ENCODE measurements at regions not wholly inside any gene's neighbourhood (a gene's known extent, or its start where the extent isn't known, plus 50 kb on each side); places are given as distances from the start of the nearest gene placed in this dataset.

DNA sequence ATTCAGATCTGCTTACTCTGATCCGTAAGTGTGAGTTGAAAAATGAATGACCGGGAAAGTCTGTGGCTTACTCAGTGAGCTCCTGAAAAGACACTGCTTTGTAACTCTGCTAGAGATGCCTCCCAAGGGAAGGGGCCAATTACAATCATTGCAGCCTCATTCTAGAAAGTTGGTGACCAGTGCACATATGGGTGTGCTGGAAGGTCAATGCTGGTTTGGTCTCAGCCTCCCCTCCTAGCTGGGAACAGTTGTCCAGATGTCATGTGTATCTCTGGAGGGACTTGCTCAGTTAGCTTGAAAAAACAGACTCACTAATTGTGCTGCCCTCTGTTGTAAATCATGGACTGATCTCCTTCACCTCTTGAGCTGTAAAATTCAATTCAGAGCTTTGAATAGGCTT, 405.0 kb downstream of the ADRA2A start:
- Histone ChIP-seq H3K27me3 (no peaks in the 10 kb centered on the region), H3K4me1 (no peaks in the 10 kb centered on the region), H3K9me3 (no peaks in the 10 kb centered on the region), H3K36me3 (no peaks in the 10 kb centered on the region), H3K4me3 (no peak overlapping the region), H3K27ac (no peak overlapping the region)
- WGBS: 77% methylated on average over 2 of the region's 2 CpGs
- DNase-seq (ENCODE audit: low spot score in 2 of 2): no peak
- no peak for TF ChIP-seq CTCF (IDR thresholded peaks at IDR 0.05)
- TF ChIP-seq EP300 (IDR thresholded peaks at IDR 0.05): no peak
- no peak for TF ChIP-seq POLR2A (IDR thresholded peaks at IDR 0.05)
- no peak for TF ChIP-seq POLR2AphosphoS5 (IDR thresholded peaks at IDR 0.05)

- Histone ChIP-seq H3K9me3 (no peaks in the 10 kb centered on the region), H3K36me3 (no peaks in the 10 kb centered on the region), H3K27ac (no peak overlapping the region), H3K4me1 (no peaks in the 10 kb centered on the region), H3K4me3 (no peak overlapping the region), H3K27me3 (no peaks in the 10 kb centered on the region)
- no peak for DNase-seq (ENCODE audit: low spot score in 2 of 2)
- 89% methylated on average over 5 of the region's 5 CpGs for WGBS
- TF ChIP-seq POLR2AphosphoS5 (IDR thresholded peaks at IDR 0.05) (no peak), EP300 (IDR thresholded peaks at IDR 0.05) (no peak), CTCF (IDR thresholded peaks at IDR 0.05) (no peak), POLR2A (IDR thresholded peaks at IDR 0.05) (no peak)
These were observed 405.9 kb downstream of the ADRA2A start for GRCh38 chr10:111482621-111483216.

GRCh38 chr10:111485767-111486166, 408.9 kb downstream of the ADRA2A start:
- TF ChIP-seq POLR2A (IDR thresholded peaks at IDR 0.05): no peak
- no peak for TF ChIP-seq EP300 (IDR thresholded peaks at IDR 0.05)
- TF ChIP-seq POLR2AphosphoS5 (IDR thresholded peaks at IDR 0.05): no peak
- no peak for TF ChIP-seq CTCF (IDR thresholded peaks at IDR 0.05)
- no peaks in the 10 kb centered on the region for H3K36me3 ChIP-seq
- DNase-seq (ENCODE audit: low spot score in 2 of 2): no peak
- 57% methylated on average over 3 of the region's 3 CpGs for WGBS
- H3K9me3 ChIP-seq: peaks cover 8% of the 10 kb centered on the region
- H3K4me1 ChIP-seq: no peaks in the 10 kb centered on the region
- H3K4me3 ChIP-seq: no peak overlapping the region
- no peaks in the 10 kb centered on the region for H3K27me3 ChIP-seq
- H3K27ac ChIP-seq: no peak overlapping the region

- no peak for DNase-seq (ENCODE audit: low spot score in 2 of 2)
- Histone ChIP-seq H3K4me3 (no peak overlapping the region), H3K27ac (no peak overlapping the region), H3K27me3 (no peaks in the 10 kb centered on the region), H3K36me3 (no peaks in the 10 kb centered on the region), H3K9me3 (peaks cover 13% of the 10 kb centered on the region), H3K4me1 (no peaks in the 10 kb centered on the region)
- WGBS: 100% methylated on average over 1 of the region's 1 CpG
- TF ChIP-seq POLR2AphosphoS5 (IDR thresholded peaks at IDR 0.05) (no peak), EP300 (IDR thresholded peaks at IDR 0.05) (no peak), POLR2A (IDR thresholded peaks at IDR 0.05) (no peak), CTCF (IDR thresholded peaks at IDR 0.05) (no peak)
These were observed 409.5 kb downstream of the ADRA2A start for GRCh38 chr10:111486346-111486745.

- H3K27me3 ChIP-seq: no peaks in the 10 kb centered on the region
- peaks cover 26% of the 10 kb centered on the region for H3K9me3 ChIP-seq
- DNase-seq (ENCODE audit: low spot score in 2 of 2): no peak
- no peak overlapping the region for H3K27ac ChIP-seq
- 29% methylated on average over 2 of the region's 2 CpGs for WGBS
- H3K36me3 ChIP-seq: no peaks in the 10 kb centered on the region
- no peak for TF ChIP-seq CTCF (IDR thresholded peaks at IDR 0.05)
- TF ChIP-seq EP300 (IDR thresholded peaks at IDR 0.05): no peak
- no peak for TF ChIP-seq POLR2A (IDR thresholded peaks at IDR 0.05)
- no peak for TF ChIP-seq POLR2AphosphoS5 (IDR thresholded peaks at IDR 0.05)
- H3K4me3 ChIP-seq: no peak overlapping the region
- H3K4me1 ChIP-seq: no peaks in the 10 kb centered on the region
These were observed 411.8 kb downstream of the ADRA2A start for GRCh38 chr10:111488668-111489067.
